ENCODE measurements at regions not wholly inside any gene's neighbourhood (a gene's known extent, or its start where the extent isn't known, plus 50 kb on each side); places are given as distances from the start of the nearest gene placed in this dataset.

DNA sequence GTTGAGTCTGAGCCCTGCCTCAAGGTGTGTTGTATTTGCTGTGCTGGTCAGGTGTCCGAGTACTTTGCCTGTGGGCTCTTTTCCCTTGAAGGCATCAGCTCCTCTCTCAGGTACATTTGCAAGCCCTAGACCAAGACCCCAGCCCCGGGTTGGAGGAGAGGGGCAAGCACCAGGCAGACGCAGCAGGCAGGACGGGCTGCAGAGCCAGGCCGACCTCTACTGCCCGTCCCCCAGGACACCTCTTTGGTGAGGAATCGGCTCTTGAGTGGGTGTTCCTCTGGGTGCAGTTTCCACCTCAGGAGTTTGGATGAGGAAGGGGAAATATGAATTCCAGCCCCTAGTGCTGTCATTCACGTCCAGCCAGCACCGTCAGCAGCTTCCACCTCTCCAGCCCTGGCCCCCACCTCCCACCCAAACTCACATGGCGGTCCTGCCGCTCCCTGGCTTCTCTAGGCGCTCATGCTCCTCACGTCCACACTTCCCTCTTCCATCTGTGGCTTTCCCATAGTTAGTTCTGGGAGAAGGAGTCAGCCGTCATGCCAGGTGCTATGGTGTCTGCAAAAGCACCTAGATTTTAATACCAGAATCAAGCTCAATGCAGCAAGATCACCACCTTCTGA is 183.9 kb downstream of the DLL1 start:
- TF ChIP-seq, protein P1, sequence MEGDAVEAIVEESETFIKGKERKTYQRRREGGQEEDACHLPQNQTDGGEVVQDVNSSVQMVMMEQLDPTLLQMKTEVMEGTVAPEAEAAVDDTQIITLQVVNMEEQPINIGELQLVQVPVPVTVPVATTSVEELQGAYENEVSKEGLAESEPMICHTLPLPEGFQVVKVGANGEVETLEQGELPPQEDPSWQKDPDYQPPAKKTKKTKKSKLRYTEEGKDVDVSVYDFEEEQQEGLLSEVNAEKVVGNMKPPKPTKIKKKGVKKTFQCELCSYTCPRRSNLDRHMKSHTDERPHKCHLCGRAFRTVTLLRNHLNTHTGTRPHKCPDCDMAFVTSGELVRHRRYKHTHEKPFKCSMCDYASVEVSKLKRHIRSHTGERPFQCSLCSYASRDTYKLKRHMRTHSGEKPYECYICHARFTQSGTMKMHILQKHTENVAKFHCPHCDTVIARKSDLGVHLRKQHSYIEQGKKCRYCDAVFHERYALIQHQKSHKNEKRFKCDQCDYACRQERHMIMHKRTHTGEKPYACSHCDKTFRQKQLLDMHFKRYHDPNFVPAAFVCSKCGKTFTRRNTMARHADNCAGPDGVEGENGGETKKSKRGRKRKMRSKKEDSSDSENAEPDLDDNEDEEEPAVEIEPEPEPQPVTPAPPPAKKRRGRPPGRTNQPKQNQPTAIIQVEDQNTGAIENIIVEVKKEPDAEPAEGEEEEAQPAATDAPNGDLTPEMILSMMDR (IDR thresholded peaks at IDR 0.05), result no peak
- no peak for TF ChIP-seq POLR2A (IDR thresholded peaks at IDR 0.05)
